ENCODE measurements at regions not wholly inside any gene's neighbourhood (a gene's known extent, or its start where the extent isn't known, plus 50 kb on each side); places are given as distances from the start of the nearest gene placed in this dataset.

DNA sequence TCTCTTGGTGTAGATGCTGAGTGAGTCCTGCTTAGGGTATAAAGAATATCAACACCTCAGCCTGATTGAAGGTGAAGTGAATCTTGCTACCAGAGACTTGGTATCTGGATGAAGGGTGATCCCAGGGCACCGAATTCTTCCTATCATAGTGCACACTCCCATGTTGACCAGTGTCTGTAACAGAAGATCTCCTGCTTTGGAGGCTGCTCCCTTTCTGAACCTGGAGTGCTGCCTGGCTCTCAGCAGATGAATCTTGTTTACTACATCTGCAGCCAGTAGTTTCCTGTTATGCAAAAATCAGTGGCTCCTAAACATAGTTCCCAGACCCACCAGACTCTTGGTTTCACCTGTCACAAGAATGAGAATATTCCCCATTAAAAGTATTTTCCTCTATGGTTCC, 191.7 kb upstream of the GK2 start:
- no peak for TF ChIP-seq CTCF (IDR thresholded peaks at IDR 0.05)
- TF ChIP-seq POLR2A (IDR thresholded peaks at IDR 0.05), result no peak
